ENCODE measurements at regions not wholly inside any gene's neighbourhood (a gene's known extent, or its start where the extent isn't known, plus 50 kb on each side); places are given as distances from the start of the nearest gene placed in this dataset.
A peak's percentile ranks its signal among the peaks of the same experiment; 100 is the strongest.
"Not testable (repeated sequence)": the region's sequence is repeated elsewhere in the genome, so short reads cannot be mapped to it uniquely, and the experiment has no call there.

GRCh38 chr16:32401211-32401610, 148.1 kb downstream of the TP53TG3D start:
- DNase-seq: peak in 1 of 42 donors; percentile 16
- intact Hi-C loops (cut with DNase I): not testable (repeated sequence)

All from head of caudate nucleus (tissue), 42 donors.